ENCODE measurements at regions not wholly inside any gene's neighbourhood (a gene's known extent, or its start where the extent isn't known, plus 50 kb on each side); places are given as distances from the start of the nearest gene placed in this dataset.

GRCh38 chr18:34321066-34321465 lies 96.4 kb upstream of the NOL4 start (continued):
- TF ChIP-seq TCF12 (IDR thresholded peaks at IDR 0.05; ENCODE audit: low read depth, low read length), result no peak
- TF ChIP-seq MAX (IDR thresholded peaks at IDR 0.05; ENCODE audit: low read depth, low read length), result no peak
- no peak for TF ChIP-seq CTCF (IDR thresholded peaks at IDR 0.05 in 2 of 3, conservative IDR thresholded peaks at IDR 0.05 in 1 of 3; ENCODE audit: control insufficient read depth in 2 of 3, extremely low read depth in 1 of 3, insufficient read depth in 1 of 3, low read depth in 3 of 3, low read length in 3 of 3)
- TF ChIP-seq ZZZ3 (IDR thresholded peaks at IDR 0.05; ENCODE audit: control insufficient read depth, insufficient read length, low read depth), result no peak
- TF ChIP-seq CREM (IDR thresholded peaks at IDR 0.05; ENCODE audit: low read depth), result peak; percentile 42; the same call in 1 of the 2 replicates
- TF ChIP-seq STAT1 (conservative IDR thresholded peaks at IDR 0.05), result no peak
- TF ChIP-seq CEBPB (IDR thresholded peaks at IDR 0.05; ENCODE audit: borderline replicate concordance in 1 of 2, low read depth in 2 of 2, low read length in 2 of 2), result no peak
- no peak for TF ChIP-seq NR2C2 (IDR thresholded peaks at IDR 0.05; ENCODE audit: borderline replicate concordance, control insufficient read depth, insufficient read length, low read depth)
- no peak for TF ChIP-seq MEF2B (IDR thresholded peaks at IDR 0.05; ENCODE audit: partially characterized antibody, poor library complexity, severe bottlenecking)
- TF ChIP-seq HSF1 (IDR thresholded peaks at IDR 0.05; ENCODE audit: low read depth, low read length), result no peak
- no peak for TF ChIP-seq NKRF (conservative IDR thresholded peaks at IDR 0.05)
- TF ChIP-seq CBFB (IDR thresholded peaks at IDR 0.05; ENCODE audit: low read depth), result no peak
- 0 out of 2 replicates have a peak, but pooled peaks have one; percentile 40 for TF ChIP-seq ZBED1 (IDR thresholded peaks at IDR 0.05; ENCODE audit: borderline replicate concordance)
- no peak for TF ChIP-seq BHLHE40 (IDR thresholded peaks at IDR 0.05; ENCODE audit: borderline replicate concordance in 1 of 2, low read depth in 2 of 2, low read length in 1 of 2)
- TF ChIP-seq POLR2AphosphoS5 (IDR thresholded peaks at IDR 0.05; ENCODE audit: low read length), result no peak
- no peak for TF ChIP-seq CBX3 (IDR thresholded peaks at IDR 0.05; ENCODE audit: borderline replicate concordance, low read depth)
- TF ChIP-seq ZNF592 (IDR thresholded peaks at IDR 0.05), result no peak
- TF ChIP-seq ESRRA (IDR thresholded peaks at IDR 0.05; ENCODE audit: low read length), result peak; percentile 24; the same call in 1 of the 2 replicates
- peak; percentile 84 for TF ChIP-seq RUNX3 (IDR thresholded peaks at IDR 0.05; ENCODE audit: low read length)
- TF ChIP-seq MXI1 (IDR thresholded peaks at IDR 0.05; ENCODE audit: low read depth, low read length), result no peak
- TF ChIP-seq WRNIP1 (IDR thresholded peaks at IDR 0.05; ENCODE audit: borderline replicate concordance, low read depth, low read length), result no peak
- TF ChIP-seq MEF2A (IDR thresholded peaks at IDR 0.05; ENCODE audit: insufficient read depth, low read depth, low read length), result 0 out of 2 replicates have a peak, but pooled peaks have one; percentile 28

All from GM12878 (cell line).